K562 (cell line): ENCODE measurements at regions not wholly inside any gene's neighbourhood (a gene's known extent, or its start where the extent isn't known, plus 50 kb on each side); places are given as distances from the start of the nearest gene placed in this dataset.

Experiments
- ATAC-seq: fragments of 200-7000 bp; cut with Tn5 transposase; 3 replicates; pipeline ENCODE4 v1.9.1; 2020; ENCODE audit warnings: moderate library complexity
- BruUV-seq: library from RNA; stranded (reverse); fragments of 400-500 nt; replicated peaks from 2 replicates; lab custom pipeline; 2021; lab: Mats Ljungman, UMichigan
- CTCF ChIA-PET: fragments of 300-600 bp; formaldehyde crosslinking; extraction: SDS; loops from one replicate; lab custom pipeline; 2021; ENCODE audit warnings: low intra/inter-chr PET ratio; lab: Yijun Ruan, JAX
- POLR2A ChIA-PET: fragments of 300-600, 350-650 bp; sonication (Branson Sonifier 250); formaldehyde crosslinking; extraction: SDS; loops from one replicate; lab custom pipeline; 2021; ENCODE audit warnings: antibody characterized with exemption, inconsistent platforms; lab: Yijun Ruan, JAX
- DNase-seq, 4 experiments: peaks; one replicate each; pipeline versions ENCODE4 v3.0.0 to v3.0.0-alpha.2; 2011 to 2018; ENCODE audit warnings: low spot score in 3 of 4, mixed read lengths in 3 of 4; ENCODE audit errors: extremely low read depth in 1 of 4
- FAIRE-seq: peaks from 2 replicates; lab custom pipeline; 2011; peaks lifted over from hg19 to GRCh38; lab: Jason Lieb, UNC
- H2AFZ ChIP-seq: 2 replicates; pipeline ENCODE4 v1.6.0; 2011; ENCODE audit warnings: low read depth, low read length, control low read depth, inconsistent platforms
- H3K27ac ChIP-seq: fragments of 200-600 bp; 3 replicates; pipeline ENCODE4 v1.8.0; 2011; ENCODE audit warnings: low read depth, mild to moderate bottlenecking, control low read depth, inconsistent platforms, low read length, moderate library complexity, mixed read lengths; ENCODE audit errors: extremely low read depth
- H3K27me3 ChIP-seq, 2 experiments: fragments of 300-600 bp in 1 of 2; 2 replicates in 1 of 2; 3 replicates in 1 of 2; pipeline versions ENCODE4 v1.6.0 to v1.8.0; 2011; ENCODE audit warnings: inconsistent platforms in 2 of 2, low read length in 2 of 2, mild to moderate bottlenecking in 1 of 2, mixed read lengths in 1 of 2, moderate library complexity in 1 of 2; ENCODE audit not compliant: control insufficient read depth in 2 of 2, insufficient read depth in 2 of 2
- H3K36me3 ChIP-seq: fragments of 300-600 bp; 3 replicates; pipeline ENCODE4 v1.8.0; 2011; ENCODE audit warnings: mild to moderate bottlenecking, low read length, inconsistent platforms; ENCODE audit not compliant: control insufficient read depth, insufficient read depth
- H3K4me1 ChIP-seq, 2 experiments: fragments of 200-600 bp in 1 of 2; replicated peaks in 1 of 2; 2 replicates in 1 of 2; 3 replicates in 1 of 2; pipeline versions ENCODE4 v1.5.1 to v1.8.0; 2011; ENCODE audit warnings: inconsistent platforms in 2 of 2, low read length in 2 of 2, mild to moderate bottlenecking in 1 of 2, mixed read lengths in 1 of 2, moderate library complexity in 1 of 2; ENCODE audit not compliant: control insufficient read depth in 2 of 2, insufficient read depth in 2 of 2
- H3K4me2 ChIP-seq: 2 replicates; pipeline ENCODE4 v1.6.1; 2011; ENCODE audit warnings: low read length, control low read depth, inconsistent platforms, mixed read lengths; ENCODE audit not compliant: insufficient read depth
- H3K4me3 ChIP-seq: fragments of 200-600 bp; sonication (generic), shearing (Covaris generic); 2 replicates; pipeline ENCODE4 v1.5.1; 2016; ENCODE audit warnings: control low read depth, inconsistent platforms
- H3K79me2 ChIP-seq: fragments of 200-600 bp; 3 replicates; pipeline ENCODE4 v1.8.0; 2011; ENCODE audit warnings: low read length, inconsistent platforms; ENCODE audit not compliant: control insufficient read depth, insufficient read depth
- H3K9ac ChIP-seq, 2 experiments: 2 replicates each; pipeline versions ENCODE4 v1.6.0 to v1.6.1; 2011; ENCODE audit warnings: low read depth in 2 of 2, low read length in 2 of 2, control low read depth in 1 of 2, inconsistent platforms in 1 of 2, mild to moderate bottlenecking in 1 of 2, mixed read lengths in 1 of 2; ENCODE audit not compliant: insufficient read depth in 1 of 2
- H3K9me1 ChIP-seq: one replicate; pipeline ENCODE4 v1.6.0; 2011; ENCODE audit warnings: inconsistent platforms, mild to moderate bottlenecking, low read length, moderate library complexity; ENCODE audit not compliant: control insufficient read depth, insufficient read depth
- H3K9me3 ChIP-seq: replicated peaks from 2 replicates; pipeline ENCODE4 v1.5.1; 2011; ENCODE audit warnings: low read depth, low read length, inconsistent platforms; ENCODE audit not compliant: control insufficient read depth, insufficient read depth
- H4K20me1 ChIP-seq: replicated peaks from 2 replicates; pipeline ENCODE4 v1.6.1; 2011; ENCODE audit warnings: low read length, inconsistent platforms, mixed read lengths; ENCODE audit not compliant: control insufficient read depth, insufficient read depth
- ARID1B ChIP-seq: fragments of 450-650 bp; IDR thresholded peaks from 2 replicates; pipeline ENCODE4 v1.6.1; 2016; ENCODE audit warnings: antibody characterized with exemption, mild to moderate bottlenecking, inconsistent platforms
- CREB1 ChIP-seq, 2 experiments: sonication (generic) in 1 of 2; formaldehyde crosslinking in 1 of 2; IDR thresholded peaks; 2 replicates each; pipeline versions ENCODE4 v1.6.1 to v1.8.0; 2012 to 2022; ENCODE audit warnings: inconsistent platforms in 1 of 2, mild to moderate bottlenecking in 1 of 2, missing genetic modification reagents in 1 of 2, moderate library complexity in 1 of 2
- EZH2 ChIP-seq: IDR thresholded peaks from 2 replicates; pipeline ENCODE4 v1.6.1; 2012; ENCODE audit warnings: low read depth, mild to moderate bottlenecking, inconsistent platforms, low read length, borderline replicate concordance
- HIVEP1 ChIP-seq: fragments of 250-450 bp; sonication (Bioruptor Pico); IDR thresholded peaks from 2 replicates; pipeline ENCODE4 v1.4.0; 2020; ENCODE audit warnings: mild to moderate bottlenecking
- HLTF ChIP-seq: fragments of 450-650 bp; IDR thresholded peaks from 2 replicates; pipeline ENCODE4 v1.6.1; 2016
- KHSRP ChIP-seq: fragments of 450-650 bp; IDR thresholded peaks from 2 replicates; pipeline ENCODE4 v1.6.1; 2017
- RFX5 ChIP-seq: IDR thresholded peaks from 2 replicates; pipeline ENCODE4 v1.6.1; 2011; ENCODE audit warnings: low read depth, mild to moderate bottlenecking, improper control_type of control experiment, low read length
- SIX5 ChIP-seq, 2 experiments: IDR thresholded peaks; 2 replicates each; pipeline ENCODE4 v1.6.1; 2011; ENCODE audit warnings: low read length in 2 of 2, borderline replicate concordance in 1 of 2, low read depth in 1 of 2, mild to moderate bottlenecking in 1 of 2, moderate library complexity in 1 of 2; ENCODE audit not compliant: insufficient read depth in 1 of 2
- ZKSCAN1 ChIP-seq: fragments of 150-350 bp; IDR thresholded peaks from 2 replicates; pipeline ENCODE4 v1.6.1; 2016; ENCODE audit warnings: low read depth, low read length
- ZNF134 ChIP-seq: fragments of 250-450 bp; sonication (Bioruptor Pico); conservative IDR thresholded peaks from 2 replicates; pipeline ENCODE4 v1.4.0; 2020
- ZNF444 ChIP-seq: fragments of 250-450 bp; sonication (Bioruptor Pico); IDR thresholded peaks from 2 replicates; pipeline ENCODE4 v1.4.0; 2020; ENCODE audit warnings: mild to moderate bottlenecking, moderate library complexity
- ZNF445 ChIP-seq: fragments of 250-450 bp; sonication (Bioruptor Pico); IDR thresholded peaks from 2 replicates; pipeline ENCODE4 v1.4.0; 2020; ENCODE audit warnings: low read depth, mild to moderate bottlenecking, moderate library complexity
- ZNF668 ChIP-seq: fragments of 250-450 bp; sonication (Bioruptor Pico); IDR thresholded peaks from 2 replicates; pipeline ENCODE4 v1.8.0; 2022; ENCODE audit warnings: mild to moderate bottlenecking, inconsistent platforms
- in situ Hi-C: fragments of 300-500 bp; cut with MboI; formaldehyde crosslinking; loops from 4 replicates; pipeline ENCODE4 v1.15.0; 2018; ENCODE audit warnings: inconsistent platforms, mixed read lengths
- intact Hi-C: fragments of 100-400 bp; cut with micrococcal nuclease; formaldehyde crosslinking; loops from 2 replicates; pipeline ENCODE4 v1.14.2; 2022
- TF ChIP-seq, protein P1 (sequence below): fragments of 450-650 bp; conservative IDR thresholded peaks from 2 replicates; pipeline ENCODE4 v1.6.1; 2016; ENCODE audit warnings: missing genetic modification characterization, low read depth, mild to moderate bottlenecking, missing compliant biosample characterization, moderate library complexity
- TF ChIP-seq, protein P2 (sequence below): sonication (generic); formaldehyde crosslinking; IDR thresholded peaks from 2 replicates; pipeline ENCODE4 v1.9.0; 2022; ENCODE audit warnings: mild to moderate bottlenecking, missing genetic modification reagents

DNA sequence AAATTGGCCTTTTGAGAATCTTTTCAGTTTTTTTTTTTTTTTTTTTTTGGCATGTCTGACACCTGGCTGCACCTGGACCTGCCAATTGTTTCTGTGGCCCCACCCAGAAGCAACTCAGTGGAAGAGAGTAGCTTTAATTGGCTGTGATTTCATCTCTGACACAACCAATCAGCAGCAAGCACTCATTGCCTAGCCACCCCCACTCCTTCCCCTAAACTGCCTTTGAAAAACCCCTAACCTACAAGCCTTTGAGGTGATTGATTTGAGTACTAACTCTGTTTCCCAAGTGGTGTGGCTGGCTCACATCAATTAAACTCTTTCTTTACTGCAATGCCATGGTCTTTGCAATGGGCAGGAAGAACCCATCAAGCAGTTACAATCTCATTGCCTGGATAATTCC lies 98.2 kb upstream of the CHORDC1 start:
- Histone ChIP-seq H2AFZ (no peak overlapping the region), H3K27ac (no peak overlapping the region), H3K27me3 (no peaks in the 10 kb centered on the region), H3K36me3 (no peaks in the 10 kb centered on the region), H3K9ac (no peak overlapping the region), H3K4me3 (no peak overlapping the region), H3K9me3 (no peaks in the 10 kb centered on the region), H3K79me2 (no peaks in the 10 kb centered on the region), H4K20me1 (no peaks in the 10 kb centered on the region), H3K4me2 (no peak overlapping the region), H3K9me1 (no peaks in the 10 kb centered on the region), H3K4me1 (no peaks in the 10 kb centered on the region)
- no TSS peak for BruUV-seq
- ATAC-seq (no peak), FAIRE-seq (no peak), DNase-seq (no peak)
- ChIA-PET CTCF (no interaction called here), POLR2A (no interaction called here)
- in situ Hi-C loops (no loop called here), intact Hi-C loops (no loop called here)
- TF ChIP-seq ARID1B (no peak), ZKSCAN1 (no peak), RFX5 (no peak), ZNF445 (CRISPR knock-in tag) (no peak), ZNF134 (CRISPR knock-in tag) (no peak), SIX5 (IDR thresholded peaks at IDR 0.05; ENCODE audit: borderline replicate concordance in 1 of 2, insufficient read depth in 1 of 2, low read depth in 1 of 2, low read length in 2 of 2) (no peak), ZNF444 (no peak), CREB1 (IDR thresholded peaks at IDR 0.05) (no peak), CREB1 (CRISPR knock-in tag; IDR thresholded peaks at IDR 0.05) (no peak), HLTF (no peak), ZNF668 (CRISPR knock-in tag) (no peak), EZH2 (no peak), HIVEP1 (CRISPR knock-in tag) (no peak), KHSRP (no peak)
- TF ChIP-seq, protein P1, sequence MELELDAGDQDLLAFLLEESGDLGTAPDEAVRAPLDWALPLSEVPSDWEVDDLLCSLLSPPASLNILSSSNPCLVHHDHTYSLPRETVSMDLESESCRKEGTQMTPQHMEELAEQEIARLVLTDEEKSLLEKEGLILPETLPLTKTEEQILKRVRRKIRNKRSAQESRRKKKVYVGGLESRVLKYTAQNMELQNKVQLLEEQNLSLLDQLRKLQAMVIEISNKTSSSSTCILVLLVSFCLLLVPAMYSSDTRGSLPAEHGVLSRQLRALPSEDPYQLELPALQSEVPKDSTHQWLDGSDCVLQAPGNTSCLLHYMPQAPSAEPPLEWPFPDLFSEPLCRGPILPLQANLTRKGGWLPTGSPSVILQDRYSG (tag) = no peak
- TF ChIP-seq, protein P2, sequence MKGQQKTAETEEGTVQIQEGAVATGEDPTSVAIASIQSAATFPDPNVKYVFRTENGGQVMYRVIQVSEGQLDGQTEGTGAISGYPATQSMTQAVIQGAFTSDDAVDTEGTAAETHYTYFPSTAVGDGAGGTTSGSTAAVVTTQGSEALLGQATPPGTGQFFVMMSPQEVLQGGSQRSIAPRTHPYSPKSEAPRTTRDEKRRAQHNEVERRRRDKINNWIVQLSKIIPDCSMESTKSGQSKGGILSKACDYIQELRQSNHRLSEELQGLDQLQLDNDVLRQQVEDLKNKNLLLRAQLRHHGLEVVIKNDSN = no peak
